Lung microvascular endothelial cell (primary cell): ENCODE measurements at regions not wholly inside any gene's neighbourhood (a gene's known extent, or its start where the extent isn't known, plus 50 kb on each side); places are given as distances from the start of the nearest gene placed in this dataset.
A peak's percentile ranks its signal among the peaks of the same experiment; 100 is the strongest.

Experiments
- DNase-seq, 2 donors: peaks; one replicate each; pipeline versions ENCODE4 v3.0.0 to v3.0.0-alpha.2; 2010; ENCODE audit warnings: low read depth in 2 of 2

DNA sequence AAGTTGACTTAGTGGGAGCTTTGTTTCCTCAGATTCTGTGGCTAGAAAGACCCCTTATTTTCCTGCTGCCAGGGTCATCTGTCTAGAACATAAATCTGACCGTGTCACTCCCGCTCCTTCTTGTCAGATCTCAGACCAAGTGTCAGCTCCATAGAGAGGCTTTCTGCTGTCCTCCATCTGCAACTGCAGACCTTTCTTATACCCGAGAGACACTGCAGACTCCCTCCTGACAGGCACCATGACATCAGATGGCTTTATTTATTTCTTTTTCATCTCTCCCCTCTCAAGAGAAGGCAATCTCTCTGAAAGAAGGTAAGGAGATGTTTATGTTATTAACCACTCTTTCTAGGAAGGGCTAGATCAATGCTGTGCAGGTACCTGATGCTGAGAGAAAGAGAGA, 726.5 kb downstream of the UQCRFS1 start:
- DNase-seq, result no peak

DNA sequence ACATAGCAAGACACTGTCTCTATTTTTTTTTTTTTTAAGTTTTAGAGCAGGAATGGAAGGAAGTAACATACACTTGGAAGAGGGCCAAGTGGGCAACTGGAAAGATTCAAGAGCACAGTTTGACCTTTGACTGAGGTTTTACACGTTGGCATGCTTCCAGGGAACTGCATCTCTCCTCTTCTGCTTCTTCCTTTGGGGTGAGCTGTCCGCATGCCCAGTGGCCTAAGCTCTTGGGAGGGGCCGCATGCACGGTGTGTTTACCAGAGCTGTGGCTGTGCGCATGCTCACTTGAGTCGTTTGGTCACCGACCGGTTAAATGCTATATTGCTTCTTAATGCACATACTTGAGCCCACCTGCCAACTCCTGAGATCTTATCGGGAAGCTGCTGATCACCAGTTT, 727.7 kb downstream of the UQCRFS1 start:
- peak in 1 of 2 donors; percentile 9 for DNase-seq

DNA sequence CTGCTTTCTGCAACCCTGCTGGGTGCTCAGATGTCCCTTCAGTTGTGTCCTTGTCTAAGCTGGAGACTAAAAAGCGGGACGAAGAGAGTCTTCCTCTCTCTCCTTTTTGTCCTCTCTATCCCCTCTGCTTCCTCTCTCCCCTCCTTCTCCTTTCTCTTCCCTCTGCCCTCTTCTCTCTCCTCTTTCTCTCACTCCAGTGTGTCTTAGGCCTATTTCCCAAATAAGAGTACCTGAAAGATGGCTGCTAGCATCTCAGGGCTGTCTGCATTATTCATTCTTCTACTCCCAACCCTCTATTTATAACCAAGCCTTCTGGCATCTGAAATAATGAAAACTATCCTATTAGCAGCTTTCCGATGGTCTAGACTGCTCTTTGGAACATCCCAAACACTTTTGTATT, 729.8 kb downstream of the UQCRFS1 start:
- DNase-seq, result no peak

DNA sequence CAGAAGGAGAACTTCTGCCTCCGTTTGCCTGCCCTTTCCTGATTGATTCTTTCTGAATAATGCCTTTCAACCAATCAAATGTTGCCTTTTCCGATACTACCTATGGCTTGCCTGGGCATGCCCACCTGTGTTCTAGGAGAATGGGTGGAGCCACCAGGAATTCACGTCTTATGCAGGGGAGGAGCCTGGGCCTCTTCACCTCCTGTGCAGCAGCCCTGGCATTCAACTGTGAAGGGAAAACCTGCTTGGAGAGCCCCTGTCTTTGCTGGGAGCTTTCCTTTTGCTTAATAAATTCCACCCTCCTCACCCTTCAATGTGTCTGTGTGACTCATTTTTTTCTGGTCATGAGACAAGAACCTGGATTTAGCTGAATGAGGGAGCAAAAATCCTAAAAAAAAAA, 730.7 kb downstream of the UQCRFS1 start:
- DNase-seq, result no peak

DNA sequence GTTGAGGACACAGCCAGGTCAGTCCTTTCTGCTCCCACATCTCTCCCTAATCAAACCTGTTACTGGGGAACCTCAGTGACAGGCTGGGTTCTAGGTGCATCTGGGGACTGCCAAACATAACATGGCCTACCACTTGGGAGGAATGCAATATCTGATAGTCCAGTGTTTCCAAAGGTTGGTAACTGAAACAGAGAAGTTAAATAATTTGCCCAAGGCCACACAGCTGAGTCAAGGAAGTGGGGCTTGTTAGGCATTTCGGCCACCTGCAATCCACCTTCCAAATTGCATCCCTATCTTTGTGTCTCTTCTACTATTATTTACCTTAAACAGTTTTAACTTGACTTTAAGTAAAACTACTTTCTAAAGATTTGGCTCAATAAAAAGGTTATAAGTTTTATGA, 731.3 kb downstream of the UQCRFS1 start:
- no peak for DNase-seq

DNA sequence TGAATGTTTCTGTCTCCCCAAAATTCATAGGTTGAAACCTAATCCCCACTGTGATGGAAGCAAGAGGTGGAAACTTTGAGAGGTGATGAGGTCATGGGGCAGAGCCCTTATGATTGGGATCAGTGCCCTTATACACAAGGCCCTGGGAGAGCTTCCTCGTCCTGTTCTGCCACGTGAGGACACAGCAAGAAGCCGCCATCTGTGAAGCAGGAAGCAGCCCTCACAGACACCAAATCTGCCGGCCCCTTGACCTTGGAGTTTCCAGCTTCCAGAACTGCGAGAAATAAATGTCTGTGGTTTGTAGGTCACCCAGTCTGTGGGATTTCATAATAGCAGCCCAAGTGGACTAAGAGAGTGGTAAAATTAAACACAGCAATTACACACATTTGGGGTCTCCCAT, 737.4 kb downstream of the UQCRFS1 start:
- no peak for DNase-seq

DNA sequence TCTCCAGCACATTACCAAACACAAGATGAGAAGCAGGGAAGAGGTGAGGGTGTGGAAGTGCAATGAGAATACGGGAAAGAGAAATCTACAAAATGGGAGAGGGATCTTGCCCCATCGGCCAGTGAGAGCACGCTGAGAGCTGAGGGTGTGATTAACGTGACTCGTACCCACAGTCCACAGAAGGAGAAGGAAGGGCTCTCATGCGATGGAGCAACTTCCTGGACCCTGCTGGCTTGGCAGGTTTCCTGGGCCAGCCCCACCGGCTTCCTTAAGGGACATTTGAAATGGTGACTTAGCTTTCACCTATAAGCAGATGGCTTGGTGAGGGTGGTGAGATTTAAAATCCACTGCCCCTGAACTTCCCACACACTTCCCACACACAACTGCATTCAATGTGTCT, 740.1 kb downstream of the UQCRFS1 start:
- DNase-seq, result no peak

DNA sequence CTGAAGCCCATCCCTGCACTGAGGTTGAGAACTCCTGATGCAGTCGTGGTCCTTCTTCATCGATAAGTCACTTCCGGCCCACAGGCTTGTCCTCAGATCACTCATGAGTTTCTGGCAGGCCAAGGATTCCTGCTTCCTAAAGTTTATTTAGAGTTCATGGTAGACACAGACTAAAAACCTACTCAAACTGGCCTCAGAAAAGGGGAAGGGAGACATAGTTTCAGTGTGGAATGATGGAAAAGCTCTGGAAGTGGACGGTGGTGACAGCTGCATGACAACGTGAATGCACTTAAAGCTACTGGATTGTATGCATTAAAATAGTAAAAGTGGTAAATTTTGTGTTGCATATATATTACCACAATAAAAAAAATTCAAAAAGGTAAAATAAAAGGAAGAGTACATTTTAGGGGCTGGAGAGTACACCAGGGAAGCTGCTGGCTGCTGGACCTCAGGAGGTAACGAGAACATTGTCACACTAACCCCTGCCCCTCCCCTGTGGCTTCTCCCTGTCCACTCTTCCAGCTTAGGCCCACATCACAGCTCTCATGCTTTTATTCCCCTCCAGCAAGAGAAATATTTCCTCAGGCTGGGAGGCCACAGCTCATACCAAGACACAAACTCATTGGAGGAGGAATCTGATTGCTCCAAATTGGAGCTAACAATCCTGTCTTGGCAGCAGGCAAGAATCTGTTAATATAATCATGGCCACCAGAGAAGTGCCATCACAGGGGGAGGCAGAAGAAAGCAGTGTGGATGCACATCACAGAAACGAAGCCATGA, 741.0 kb downstream of the UQCRFS1 start:
- no peak for DNase-seq

DNA sequence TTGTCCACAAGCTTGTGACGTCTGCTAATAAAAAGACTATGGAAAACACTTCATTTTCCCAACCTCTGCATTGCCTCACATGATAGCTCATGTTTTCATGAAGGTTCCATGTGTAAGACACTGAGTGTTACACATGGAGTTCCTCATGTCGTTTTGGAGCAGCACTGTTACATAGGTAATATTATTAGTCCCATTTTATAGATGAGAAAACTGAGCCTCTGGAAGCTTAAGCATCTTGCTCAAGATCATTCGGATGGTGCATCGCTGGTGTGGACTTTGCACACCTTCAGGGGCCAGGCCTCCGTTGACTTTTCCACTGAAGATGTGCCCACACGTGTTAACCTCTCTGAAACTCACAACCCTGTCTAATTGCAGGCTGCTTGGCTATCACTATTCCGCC, 743.4 kb downstream of the UQCRFS1 start:
- no peak for DNase-seq

DNA sequence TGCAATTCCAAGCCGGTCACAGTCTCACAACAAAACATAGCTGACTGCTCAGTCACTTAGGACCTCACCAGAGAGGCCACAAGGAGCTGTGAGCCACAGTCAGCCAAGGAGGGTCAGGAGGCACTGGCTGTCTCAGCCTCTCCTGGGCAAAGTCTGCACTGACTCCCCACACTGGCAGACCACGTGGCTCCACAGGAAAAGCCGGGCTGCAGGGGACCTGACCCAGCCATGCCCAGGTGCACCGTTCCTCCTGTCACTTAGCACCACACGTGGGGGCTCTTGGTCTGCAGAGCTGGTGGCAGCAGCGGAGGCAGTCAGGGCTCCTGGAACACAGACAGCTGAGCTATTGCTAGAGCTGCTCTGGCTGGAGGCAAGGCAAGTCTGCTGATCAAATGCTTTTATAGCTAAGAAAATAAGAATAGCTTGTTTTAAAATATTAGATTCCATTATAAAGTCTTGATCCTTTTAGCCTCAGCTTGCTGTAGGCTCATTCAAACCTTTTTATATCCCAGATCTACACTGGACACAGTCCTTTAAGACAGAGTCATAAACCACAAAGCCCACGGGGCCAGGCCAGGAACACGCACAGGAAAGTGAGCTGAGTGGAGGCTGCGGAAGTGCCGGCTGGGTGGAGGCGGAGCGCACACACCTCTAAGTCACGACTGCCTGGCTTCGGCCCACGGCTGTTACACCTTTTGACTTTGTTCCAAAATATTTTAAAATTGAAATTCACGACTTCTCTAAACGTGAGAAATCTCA, 744.1 kb downstream of the UQCRFS1 start:
- peak in 1 of 2 donors; percentile 53 for DNase-seq

DNA sequence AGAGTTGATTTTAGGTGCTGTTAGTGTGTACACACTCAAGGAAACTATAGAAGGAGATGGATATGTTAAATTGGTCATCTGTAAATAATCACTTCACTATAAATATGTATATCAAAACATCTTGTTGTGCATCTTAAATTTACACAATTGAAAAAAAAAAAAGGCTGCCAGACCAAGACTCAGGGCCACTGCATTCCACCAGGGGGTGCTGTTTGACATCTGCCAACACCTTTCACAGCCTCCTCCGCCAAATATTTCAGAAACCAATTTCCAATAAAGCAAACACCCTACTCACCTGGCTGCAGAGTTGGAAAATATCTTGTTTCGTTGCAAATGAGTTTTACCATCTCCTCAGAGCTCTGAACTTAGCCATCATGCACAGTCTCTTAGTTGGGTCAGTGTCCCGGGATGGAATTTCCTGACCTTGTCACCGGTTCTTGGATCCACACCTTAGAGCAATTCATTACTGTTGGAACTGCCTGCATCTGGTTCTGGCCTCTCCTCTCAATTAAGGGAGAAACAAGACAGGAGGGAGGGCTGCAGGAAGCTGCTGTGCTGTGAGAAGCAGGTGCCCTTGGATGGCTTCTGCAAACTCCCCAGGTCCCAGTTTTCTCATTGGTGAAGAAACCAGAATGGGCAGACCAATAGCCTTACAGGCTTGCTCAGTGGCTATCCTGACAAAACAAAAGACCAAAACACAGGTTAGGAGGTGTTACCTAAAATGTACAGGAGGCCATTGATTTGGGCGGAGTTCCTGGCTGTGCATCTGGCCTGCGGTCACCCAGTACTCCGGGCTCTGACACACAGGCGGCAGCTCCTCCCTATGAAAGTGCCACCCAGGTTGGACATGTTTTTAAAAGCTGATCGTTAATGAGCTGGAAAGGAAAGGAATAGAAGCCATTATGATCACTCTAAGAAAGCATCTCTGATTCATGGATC, 746.6 kb downstream of the UQCRFS1 start:
- peak; percentile 49 to 64 for DNase-seq

DNA sequence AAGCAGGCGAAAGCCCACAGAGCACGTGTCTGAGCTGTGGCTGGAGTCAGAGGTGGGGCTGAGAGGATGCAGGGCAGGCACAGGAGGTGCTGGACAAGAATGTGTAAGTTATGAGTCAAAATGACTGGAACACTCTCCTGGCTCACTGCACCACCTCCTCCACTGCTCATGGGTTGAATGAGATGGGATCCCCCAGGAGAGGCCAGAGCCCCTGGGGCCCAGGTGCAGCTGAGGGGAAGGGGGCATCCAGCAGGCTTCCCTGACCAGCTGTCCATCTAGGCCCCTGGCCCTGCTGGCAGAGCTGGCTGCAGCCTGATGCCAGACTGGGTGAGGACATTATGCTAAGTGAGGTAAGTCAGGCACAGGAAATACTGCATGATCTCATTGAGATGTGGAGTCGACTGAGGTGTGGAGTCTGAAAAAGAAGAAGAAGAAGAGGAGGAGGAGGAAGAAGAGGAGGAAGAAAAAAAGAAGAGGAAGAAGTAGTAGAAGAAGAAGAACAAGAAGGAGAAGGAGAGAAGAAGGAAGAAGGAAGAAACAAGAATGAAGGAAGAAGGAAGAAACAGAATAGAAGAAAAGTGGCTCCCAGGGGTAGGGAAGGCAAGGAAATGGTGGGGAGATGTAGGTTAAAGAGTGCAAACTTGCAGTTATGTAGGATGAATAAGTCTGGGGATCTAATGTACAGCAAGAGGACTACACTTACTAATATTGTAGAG, 747.4 kb downstream of the UQCRFS1 start:
- peak in 1 of 2 donors; percentile 37 for DNase-seq

DNA sequence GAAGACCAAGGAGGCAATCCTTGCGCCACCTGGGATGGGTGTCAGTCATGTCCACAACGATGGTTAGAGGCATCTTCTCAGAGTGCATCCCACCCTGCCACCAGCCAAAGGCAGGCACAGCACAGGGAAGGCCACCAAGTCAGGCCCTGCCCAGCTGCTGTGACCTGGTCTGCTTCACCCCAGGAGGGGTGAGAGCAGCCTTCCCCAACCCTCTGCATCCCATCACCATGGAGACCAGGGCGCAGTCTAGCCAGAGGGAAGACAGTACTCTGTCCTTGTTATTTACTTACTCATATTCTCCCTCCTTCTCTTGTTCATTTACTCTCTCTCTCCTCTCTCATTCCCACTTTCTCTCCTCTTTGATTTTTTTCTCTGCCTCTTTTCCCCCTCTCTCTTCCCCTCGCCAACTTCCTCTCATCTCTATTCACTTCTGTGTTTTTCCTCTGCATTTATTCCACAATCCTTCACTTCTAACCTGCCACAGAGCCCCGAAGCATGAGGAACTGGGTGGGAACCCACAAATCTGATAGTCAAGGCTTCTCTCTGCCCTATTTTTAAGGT, 749.4 kb downstream of the UQCRFS1 start:
- DNase-seq, result no peak

DNA sequence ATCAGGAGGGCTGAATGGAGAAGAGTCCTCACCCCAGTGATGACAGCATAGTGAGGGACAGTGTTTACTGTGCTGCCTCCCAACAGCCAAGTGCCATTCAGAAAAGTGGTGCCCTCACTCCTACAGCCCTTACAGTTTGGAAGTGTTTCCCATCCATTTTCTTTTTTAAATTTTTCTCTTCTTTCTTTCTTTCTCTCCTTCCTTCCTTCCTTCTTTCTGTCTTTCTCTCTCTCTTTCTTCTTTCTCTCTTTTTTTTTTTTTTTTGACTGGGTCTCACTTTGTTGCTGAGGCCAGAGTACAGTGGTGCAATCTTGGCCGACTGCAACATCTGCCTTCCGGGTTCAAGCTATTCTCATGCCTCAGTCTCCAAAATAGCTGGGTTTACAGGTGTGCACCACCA, 755.3 kb downstream of the UQCRFS1 start:
- DNase-seq, result no peak

DNA sequence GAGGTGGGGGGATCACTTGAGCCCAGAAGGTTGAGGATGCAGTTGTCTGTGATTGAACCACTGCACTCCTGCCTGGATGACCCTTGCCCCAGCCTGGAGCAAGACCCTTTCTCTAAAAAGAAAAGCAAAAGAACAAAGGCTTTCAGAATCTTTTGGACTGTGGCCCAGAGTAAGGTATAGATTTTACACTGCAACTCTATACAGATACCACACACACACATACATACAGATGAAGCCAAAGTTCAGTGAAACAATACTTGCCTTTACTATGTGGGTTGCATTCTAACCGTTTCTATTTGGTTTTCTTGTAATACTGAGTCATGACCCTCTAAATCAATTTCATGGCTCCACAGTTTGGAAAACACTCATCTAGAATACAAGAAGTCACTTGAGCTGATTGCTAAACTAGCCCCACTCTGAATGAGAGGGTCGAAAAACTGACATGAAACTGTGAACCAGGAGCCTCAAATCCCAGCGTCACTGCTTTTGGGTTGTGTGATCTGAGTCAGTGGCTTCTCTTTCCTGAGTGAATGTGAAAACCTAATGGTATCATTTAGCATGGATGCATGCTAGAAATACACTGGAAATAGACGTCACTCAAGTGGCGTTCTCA, 756.1 kb downstream of the UQCRFS1 start:
- DNase-seq, result no peak

DNA sequence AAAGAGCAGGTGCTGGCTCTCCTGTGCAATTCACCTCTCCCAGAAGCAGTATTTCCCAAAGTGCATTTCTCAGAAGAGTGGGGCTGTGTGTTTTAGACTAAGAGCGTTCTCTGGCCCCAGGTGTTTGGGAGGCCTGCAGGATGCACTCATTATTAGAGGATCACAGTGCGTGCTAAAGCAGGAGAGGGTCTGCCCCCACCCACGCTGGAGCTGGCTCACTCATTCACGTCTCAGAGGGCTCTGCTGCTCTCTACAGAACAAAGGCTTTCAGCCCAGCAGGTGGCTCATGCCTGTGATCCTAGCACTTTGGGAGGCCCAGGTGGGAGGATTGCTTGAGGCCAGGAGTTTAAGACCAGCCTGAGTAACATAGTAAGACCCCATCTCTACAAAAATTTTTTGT, 756.7 kb downstream of the UQCRFS1 start:
- no peak for DNase-seq

DNA sequence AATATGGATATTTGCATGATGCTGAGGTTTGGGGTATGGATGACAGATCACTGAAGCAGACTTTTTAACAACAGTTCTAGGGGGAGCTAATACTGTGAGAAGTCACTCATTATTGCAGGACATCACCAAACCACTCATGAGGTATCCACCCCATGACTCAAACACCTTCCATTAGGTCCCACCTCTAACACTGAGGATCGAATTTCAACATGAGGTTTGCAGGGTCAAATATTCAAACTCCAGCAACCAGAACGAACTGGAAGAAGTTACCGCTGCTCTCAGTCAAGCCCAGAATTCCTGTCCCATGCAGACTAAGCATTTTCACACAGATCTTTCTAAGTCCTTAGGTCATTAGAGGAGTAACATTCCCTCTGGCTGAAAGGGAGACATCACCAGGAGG, 758.9 kb downstream of the UQCRFS1 start:
- DNase-seq, result no peak

DNA sequence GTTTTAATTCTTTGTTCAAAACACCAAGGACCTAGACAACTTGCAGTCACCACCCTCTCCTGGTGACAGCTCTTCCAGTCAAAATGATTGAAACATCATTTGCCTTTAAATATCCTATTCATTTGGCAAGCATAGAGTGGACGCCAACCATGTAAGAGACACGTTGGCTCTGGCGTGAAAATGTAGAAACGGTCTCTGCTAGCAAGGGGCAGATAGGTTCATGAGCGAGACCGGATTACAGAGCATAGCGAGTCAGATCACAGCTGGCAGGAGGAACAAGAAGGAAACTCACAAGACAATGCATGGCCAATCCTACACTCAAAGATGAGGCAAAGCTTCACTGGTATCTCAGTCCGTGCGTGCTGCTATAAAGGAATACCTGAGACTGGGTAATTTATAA, 759.5 kb downstream of the UQCRFS1 start:
- no peak for DNase-seq

DNA sequence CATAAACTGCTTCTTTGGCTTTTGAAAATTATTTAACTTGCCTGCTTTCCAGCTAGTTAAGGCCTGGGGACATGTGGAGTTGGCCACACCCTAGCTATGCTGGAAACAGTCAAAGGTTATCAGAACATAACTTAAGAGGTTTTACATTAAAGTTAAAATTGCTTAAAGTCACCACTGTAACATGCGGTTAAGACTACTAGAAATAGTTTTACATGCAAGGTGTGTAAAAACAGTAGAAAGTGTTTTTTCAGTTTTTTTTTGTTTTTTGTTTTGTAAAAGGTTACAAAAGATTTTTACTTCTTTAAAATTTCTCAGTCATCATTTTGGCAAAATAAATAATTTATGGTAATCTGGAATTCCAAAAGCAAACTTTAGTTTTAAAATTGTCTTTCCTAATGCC, 763.1 kb downstream of the UQCRFS1 start:
- DNase-seq, result no peak

DNA sequence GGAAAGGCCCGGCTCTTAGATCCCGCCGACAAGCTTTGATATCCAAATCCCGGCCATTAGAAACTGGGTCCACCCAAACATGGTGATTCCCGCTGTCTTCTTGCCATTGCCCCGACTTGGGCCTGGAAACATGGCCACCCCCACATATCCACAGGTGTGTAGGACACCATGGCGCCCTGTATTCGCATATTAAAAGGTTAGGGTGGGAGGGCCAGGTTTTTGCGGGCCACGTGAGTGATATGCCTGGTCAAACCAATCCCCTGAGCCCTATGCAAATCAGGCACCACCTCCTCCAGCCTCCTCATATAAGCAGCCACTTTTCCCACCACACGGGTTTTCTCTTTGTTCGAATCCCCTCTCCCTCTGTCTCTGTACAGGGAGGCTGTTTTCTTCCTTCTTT, 766.4 kb downstream of the UQCRFS1 start:
- DNase-seq, result no peak

DNA sequence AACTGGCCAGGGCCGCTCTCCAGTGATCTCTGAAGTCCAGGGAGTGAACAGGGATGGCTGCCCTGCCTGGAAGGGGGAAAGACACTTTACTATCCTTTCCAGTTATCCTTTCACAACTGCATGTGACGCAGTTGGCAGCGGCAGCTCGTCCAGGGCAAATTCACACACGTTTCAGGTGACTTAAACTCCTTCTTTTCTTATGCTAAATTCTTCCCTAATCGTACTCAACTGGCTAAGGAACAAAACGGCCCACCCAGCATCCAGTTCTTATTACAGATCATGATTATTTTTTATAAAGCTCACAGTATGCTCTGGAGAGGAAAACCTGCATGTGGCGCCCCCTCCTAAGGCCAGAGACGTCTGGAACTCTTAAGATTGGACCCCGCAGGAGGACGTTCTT, 767.1 kb downstream of the UQCRFS1 start:
- no peak for DNase-seq
